ENCODE measurements at regions not wholly inside any gene's neighbourhood (a gene's known extent, or its start where the extent isn't known, plus 50 kb on each side); places are given as distances from the start of the nearest gene placed in this dataset.
A peak's percentile ranks its signal among the peaks of the same experiment; 100 is the strongest.

- H3K27ac Mint-ChIP-seq, result no peak overlapping the region
- no peak overlapping the region for H3K27ac ChIP-seq (ENCODE audit: low read depth, low read length)
- H3K9me3 Mint-ChIP-seq, result no peaks in the 10 kb centered on the region
- H3K36me3 ChIP-seq (ENCODE audit: control insufficient read depth, insufficient read depth, low read length), result no peaks in the 10 kb centered on the region
- TF ChIP-seq CTCF (conservative IDR thresholded peaks at IDR 0.05), result no peak
- H3K36me3 Mint-ChIP-seq (ENCODE audit: low read depth), result no peaks in the 10 kb centered on the region
- peaks cover 3% of the 10 kb centered on the region for H3K4me1 ChIP-seq (ENCODE audit: control insufficient read depth, insufficient read depth, low read length)
- no peak overlapping the region for H3K4me3 Mint-ChIP-seq
- no peaks in the 10 kb centered on the region for H3K27me3 ChIP-seq (ENCODE audit: control insufficient read depth, insufficient read depth, low read length, poor library complexity, severe bottlenecking)
- peaks cover 15% of the 10 kb centered on the region for H3K4me1 Mint-ChIP-seq
- DNase-seq, result no peak
- no peak overlapping the region for H3K4me3 ChIP-seq (ENCODE audit: low read length)
- no peak overlapping the region for H3K9ac ChIP-seq (ENCODE audit: extremely low read depth, low read length, poor library complexity, severe bottlenecking)
- H3K9me3 ChIP-seq (ENCODE audit: control insufficient read depth, low read length), result no peaks in the 10 kb centered on the region
- no peaks in the 10 kb centered on the region for H3K27me3 Mint-ChIP-seq (ENCODE audit: insufficient read depth)
Observed at GRCh38 chr3:106421909-106422308, 553.1 kb upstream of the CBLB start.

GRCh38 chr3:106423321-106424225, 554.8 kb upstream of the CBLB start:
- no peaks in the 10 kb centered on the region for H3K36me3 ChIP-seq (ENCODE audit: control insufficient read depth, insufficient read depth, low read length)
- 76 to 100% methylated on average over 2 to 7 of the region's 7 CpGs for WGBS, 2 experiments (ENCODE audit: insufficient coverage in 1 of 2, insufficient read length in 1 of 2)
- no peaks in the 10 kb centered on the region for H3K27me3 Mint-ChIP-seq (ENCODE audit: insufficient read depth)
- H3K4me1 Mint-ChIP-seq, result peaks cover 19% of the 10 kb centered on the region
- H3K4me1 ChIP-seq (ENCODE audit: control insufficient read depth, insufficient read depth, low read length), result peaks cover 3% of the 10 kb centered on the region
- no peaks in the 10 kb centered on the region for H3K27me3 ChIP-seq (ENCODE audit: control insufficient read depth, insufficient read depth, low read length, poor library complexity, severe bottlenecking)
- no peak for DNase-seq
- no peak overlapping the region for H3K27ac Mint-ChIP-seq
- H3K9ac ChIP-seq (ENCODE audit: extremely low read depth, low read length, poor library complexity, severe bottlenecking), result no peak overlapping the region
- H3K4me3 ChIP-seq (ENCODE audit: low read length), result no peak overlapping the region
- H3K36me3 Mint-ChIP-seq (ENCODE audit: low read depth), result peaks cover 3% of the 10 kb centered on the region
- H3K4me3 Mint-ChIP-seq, result no peak overlapping the region
- no peaks in the 10 kb centered on the region for H3K9me3 ChIP-seq (ENCODE audit: control insufficient read depth, low read length)
- H3K9me3 Mint-ChIP-seq, result no peaks in the 10 kb centered on the region
- peak overlapping the region; percentile 9 for H3K27ac ChIP-seq (ENCODE audit: low read depth, low read length)
- no peak for TF ChIP-seq CTCF (conservative IDR thresholded peaks at IDR 0.05)

GRCh38 chr3:106425026-106425425, 556.2 kb upstream of the CBLB start:
- Histone ChIP-seq H3K36me3 (ENCODE audit: control insufficient read depth, insufficient read depth, low read length) (no peaks in the 10 kb centered on the region), H3K9ac (ENCODE audit: extremely low read depth, low read length, poor library complexity, severe bottlenecking) (no peak overlapping the region), H3K27ac (ENCODE audit: low read depth, low read length) (no peak overlapping the region), H3K4me1 (ENCODE audit: control insufficient read depth, insufficient read depth, low read length) (peaks cover 3% of the 10 kb centered on the region), H3K27me3 (ENCODE audit: control insufficient read depth, insufficient read depth, low read length, poor library complexity, severe bottlenecking) (no peaks in the 10 kb centered on the region), H3K4me3 (ENCODE audit: low read length) (no peak overlapping the region), H3K9me3 (ENCODE audit: control insufficient read depth, low read length) (no peaks in the 10 kb centered on the region)
- TF ChIP-seq CTCF (conservative IDR thresholded peaks at IDR 0.05), result no peak
- Mint-ChIP-seq H3K27ac (no peak overlapping the region), H3K9me3 (no peaks in the 10 kb centered on the region), H3K4me1 (peaks cover 19% of the 10 kb centered on the region), H3K36me3 (ENCODE audit: low read depth) (peaks cover 3% of the 10 kb centered on the region), H3K27me3 (ENCODE audit: insufficient read depth) (no peaks in the 10 kb centered on the region), H3K4me3 (no peak overlapping the region)
- DNase-seq, result no peak
- 80 to 91% methylated on average over 2 of the region's 2 CpGs for WGBS, 2 experiments (ENCODE audit: insufficient coverage in 1 of 2, insufficient read length in 1 of 2)

All from endodermal cell (in vitro differentiated cells).